Activated naive CD4-positive, alpha-beta T cell treated with anti-CD3 and anti-CD28 coated beads, Interleukin-2, amount 50 U/mL, for 72 hours (primary cell): ENCODE measurements at regions not wholly inside any gene's neighbourhood (a gene's known extent, or its start where the extent isn't known, plus 50 kb on each side); places are given as distances from the start of the nearest gene placed in this dataset.
"Not testable (repeated sequence)": the region's sequence is repeated elsewhere in the genome, so short reads cannot be mapped to it uniquely, and the experiment has no call there.

Source experiments
- ATAC-seq, 2 donors: fragments of 150-1000 bp; cut with Tn5 transposase; 2 replicates each; pipeline ENCODE4 v1.10.0; 2021; ENCODE audit warnings: mild to moderate bottlenecking in 2 of 2, moderate library complexity in 2 of 2
- DNase-seq, 2 donors: peaks; one replicate each; pipeline ENCODE4 v3.0.0; 2021 to 2022; ENCODE audit warnings: low spot score in 2 of 2
- H3K27ac Mint-ChIP-seq, 2 donors: one replicate each; pipeline ENCODE4 v1.8.0; 2022; ENCODE audit warnings: mild to moderate bottlenecking in 2 of 2, mixed read lengths in 2 of 2
- H3K36me3 Mint-ChIP-seq, 2 donors: one replicate each; pipeline ENCODE4 v1.8.0; 2022; ENCODE audit warnings: mixed read lengths in 2 of 2
- H3K9me3 Mint-ChIP-seq, 2 donors: one replicate each; pipeline ENCODE4 v1.8.0; 2022; ENCODE audit warnings: mixed read lengths in 2 of 2

- H3K27ac Mint-ChIP-seq = no peak overlapping the region
- H3K36me3 Mint-ChIP-seq = no peaks in the 10 kb centered on the region
- peaks cover 4 to 7% of the 10 kb centered on the region in 2 donors for H3K9me3 Mint-ChIP-seq
- DNase-seq (no peak), ATAC-seq (no peak)
Measured at GRCh38 chr5:6548756-6549285, 84.0 kb downstream of the NSUN2 start.

DNA sequence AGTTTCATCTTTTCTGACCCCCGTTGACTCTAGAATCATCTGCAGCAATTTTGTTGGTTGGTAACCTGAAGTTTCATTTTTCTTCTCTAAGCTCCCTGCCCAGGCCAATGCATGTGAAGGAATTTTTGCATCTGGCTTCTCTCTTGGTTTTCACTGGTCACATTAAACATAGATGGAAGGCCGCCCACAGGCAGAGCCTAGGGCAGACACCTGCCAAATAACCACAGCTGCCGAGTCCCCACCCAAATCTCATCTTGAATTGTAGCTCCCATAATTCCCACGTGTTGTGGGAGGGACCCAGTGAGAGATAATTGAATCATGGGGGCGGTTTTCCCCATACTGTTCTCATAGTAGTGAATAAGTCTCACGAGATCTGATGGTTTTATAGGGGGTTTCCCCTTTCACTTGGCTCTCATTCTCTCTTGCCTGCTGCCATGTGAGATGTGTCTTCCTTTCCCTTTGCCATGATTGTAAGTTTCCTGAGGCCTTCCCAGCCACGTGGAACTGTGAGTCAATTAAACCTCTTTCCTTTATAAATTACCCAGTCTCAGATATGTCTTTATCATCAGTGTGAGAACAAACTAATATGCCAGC is 84.8 kb downstream of the NSUN2 start:
- not testable (repeated sequence) for H3K36me3 Mint-ChIP-seq, DNase-seq, H3K27ac Mint-ChIP-seq, H3K9me3 Mint-ChIP-seq
- ATAC-seq = peak in 1 of 2 donors; percentile 50

DNA sequence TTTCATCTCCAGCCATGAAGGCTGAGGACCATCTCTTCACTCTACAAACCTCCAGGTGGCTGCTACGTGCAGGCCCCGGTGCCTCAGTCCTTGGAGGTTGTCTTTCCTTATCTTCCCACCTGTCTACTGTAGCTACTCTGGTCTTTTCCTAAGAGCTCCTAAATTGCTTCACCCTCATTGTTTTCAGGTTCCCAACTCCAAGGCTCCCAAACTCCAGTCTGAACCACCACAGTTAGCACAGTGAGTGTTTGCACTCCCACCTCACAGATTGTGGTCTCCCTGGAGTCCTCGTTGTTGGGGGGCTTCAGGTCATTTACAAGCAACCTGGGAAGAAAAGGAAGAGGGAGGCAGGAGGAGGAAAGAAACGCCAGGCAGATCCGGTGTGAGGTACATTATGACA is 85.3 kb downstream of the NSUN2 start:
- ATAC-seq (no peak), DNase-seq (no peak)
- H3K27ac Mint-ChIP-seq = no peak overlapping the region
- peaks cover 4 to 7% of the 10 kb centered on the region in 2 donors for H3K9me3 Mint-ChIP-seq
- no peaks in the 10 kb centered on the region for H3K36me3 Mint-ChIP-seq

DNA sequence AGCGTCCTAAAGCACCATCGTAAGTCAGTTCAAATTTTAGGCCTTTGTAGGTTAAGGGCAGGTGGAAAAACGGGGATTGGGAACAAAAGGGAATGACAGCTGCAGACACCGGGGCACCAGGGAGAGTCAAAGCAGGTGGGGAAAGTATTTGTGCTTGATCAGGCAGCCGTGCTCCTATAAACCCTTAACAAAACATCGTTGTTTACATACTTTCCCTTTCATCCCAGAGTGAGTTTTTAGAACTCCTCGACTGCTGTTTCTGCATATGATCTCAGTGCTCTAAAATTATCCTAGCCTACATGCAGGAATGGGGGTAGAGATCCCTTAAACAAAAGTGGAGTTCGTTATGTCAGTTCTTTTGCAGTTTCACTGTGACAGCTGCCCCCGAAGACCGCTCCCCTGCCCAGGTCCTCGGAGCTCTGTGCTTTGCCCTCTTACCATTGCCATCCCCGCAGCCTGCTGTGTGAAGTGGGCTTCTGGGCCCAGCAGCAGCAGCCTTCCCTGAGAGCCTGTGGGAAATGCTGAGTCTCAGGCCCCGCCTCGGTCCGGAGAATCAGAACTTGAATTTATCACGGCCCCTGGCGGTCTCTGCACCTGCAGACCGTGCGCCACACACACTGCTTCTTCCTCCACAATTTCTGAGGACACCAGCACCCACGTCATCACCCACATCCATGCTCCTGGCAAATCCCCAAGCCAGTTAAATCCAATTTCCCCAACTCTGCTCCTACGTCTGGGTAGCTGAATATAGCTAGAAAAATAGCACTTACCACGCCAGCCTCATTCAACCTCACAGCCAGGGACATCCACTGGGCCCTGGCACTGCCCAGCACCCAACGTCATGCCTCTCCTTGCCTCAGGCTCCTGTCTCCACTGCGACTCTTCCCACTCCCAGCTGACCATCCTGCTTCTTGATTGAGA is 86.8 kb downstream of the NSUN2 start:
- Mint-ChIP-seq H3K27ac (peak overlapping the region in 1 of 2 donors; percentile 4), H3K9me3 (peaks cover 4 to 7% of the 10 kb centered on the region in 2 donors), H3K36me3 (no peaks in the 10 kb centered on the region)
- DNase-seq (no peak), ATAC-seq (no peak)

DNA sequence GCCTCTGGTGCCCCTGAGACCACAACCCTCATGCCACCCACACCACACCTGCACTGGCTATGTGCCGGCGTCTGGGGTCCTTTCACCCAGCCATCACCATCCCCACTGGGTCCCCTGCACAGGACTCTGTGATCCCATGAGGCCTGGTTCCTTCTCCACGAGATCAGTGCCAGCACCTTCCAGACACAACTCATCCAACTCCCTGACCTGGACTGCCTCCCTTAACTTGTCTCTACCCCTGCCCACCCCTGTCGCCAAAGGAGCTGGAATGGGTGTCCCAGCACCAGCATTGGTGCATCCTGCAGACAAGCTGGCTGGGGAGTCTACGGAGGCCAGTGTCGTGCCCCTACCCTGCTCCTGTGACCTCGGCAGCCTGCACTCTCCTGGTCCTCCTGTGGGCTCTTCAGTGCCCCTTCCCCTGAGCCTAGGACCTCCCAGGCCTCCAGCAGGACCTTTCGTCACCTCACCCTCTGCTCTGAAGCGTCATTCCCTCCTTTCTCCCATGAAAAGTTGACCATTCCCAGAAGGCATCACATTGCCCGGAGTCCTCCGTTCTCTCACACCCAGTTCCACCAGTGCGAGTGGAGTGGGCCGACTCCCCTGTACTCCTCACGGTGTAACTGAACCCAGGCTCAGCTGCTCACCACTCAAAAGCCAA is 87.7 kb downstream of the NSUN2 start:
- peak overlapping the region in 1 of 2 donors; percentile 3 for H3K27ac Mint-ChIP-seq
- H3K36me3 Mint-ChIP-seq = no peaks in the 10 kb centered on the region
- no peak for ATAC-seq
- no peak for DNase-seq
- H3K9me3 Mint-ChIP-seq = peaks cover 4 to 7% of the 10 kb centered on the region in 2 donors

DNA sequence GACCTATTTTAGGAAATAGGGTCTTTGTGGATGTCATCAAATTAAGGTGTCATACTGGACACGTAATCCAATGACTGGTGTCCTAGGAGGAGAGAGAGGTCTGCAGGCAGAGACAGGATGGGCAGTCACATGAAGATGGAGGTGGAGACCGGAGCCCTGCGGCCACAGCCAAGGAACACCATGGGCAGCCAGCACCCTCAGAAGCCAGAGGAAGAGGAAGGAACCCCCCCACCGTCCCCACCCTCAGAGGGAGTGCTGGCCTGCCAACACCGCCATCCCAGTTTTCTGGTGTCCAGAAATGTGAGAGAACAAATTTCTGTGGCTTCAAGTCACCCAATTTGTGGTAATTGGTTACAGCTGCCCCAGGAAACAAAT is 88.3 kb downstream of the NSUN2 start:
- Mint-ChIP-seq H3K27ac (no peak overlapping the region), H3K9me3 (peaks cover 4 to 7% of the 10 kb centered on the region in 2 donors), H3K36me3 (no peaks in the 10 kb centered on the region)
- ATAC-seq = no peak
- DNase-seq = no peak
